Esophagus squamous epithelium (tissue), 4 donors: ENCODE measurements at regions not wholly inside any gene's neighbourhood (a gene's known extent, or its start where the extent isn't known, plus 50 kb on each side); places are given as distances from the start of the nearest gene placed in this dataset.

ENCODE experiments used
- POLR2A ChIP-seq, 4 donors: fragments of 450-650 bp; IDR thresholded peaks; one replicate each; pipeline ENCODE4 v1.6.1; 2017; ENCODE audit warnings: antibody characterized with exemption in 4 of 4, mild to moderate bottlenecking in 4 of 4, moderate library complexity in 3 of 4
- TF ChIP-seq, protein P1 (sequence below), 6 experiments: fragments of 450-650 bp in 4 of 6; fragments of 200-600 bp in 2 of 6; sonication (generic) in 2 of 6; IDR thresholded peaks; one replicate each; pipeline ENCODE4 v1.5.1; 2016 to 2019; ENCODE audit warnings: antibody characterized with exemption in 6 of 6, mild to moderate bottlenecking in 4 of 6, moderate library complexity in 4 of 6

DNA sequence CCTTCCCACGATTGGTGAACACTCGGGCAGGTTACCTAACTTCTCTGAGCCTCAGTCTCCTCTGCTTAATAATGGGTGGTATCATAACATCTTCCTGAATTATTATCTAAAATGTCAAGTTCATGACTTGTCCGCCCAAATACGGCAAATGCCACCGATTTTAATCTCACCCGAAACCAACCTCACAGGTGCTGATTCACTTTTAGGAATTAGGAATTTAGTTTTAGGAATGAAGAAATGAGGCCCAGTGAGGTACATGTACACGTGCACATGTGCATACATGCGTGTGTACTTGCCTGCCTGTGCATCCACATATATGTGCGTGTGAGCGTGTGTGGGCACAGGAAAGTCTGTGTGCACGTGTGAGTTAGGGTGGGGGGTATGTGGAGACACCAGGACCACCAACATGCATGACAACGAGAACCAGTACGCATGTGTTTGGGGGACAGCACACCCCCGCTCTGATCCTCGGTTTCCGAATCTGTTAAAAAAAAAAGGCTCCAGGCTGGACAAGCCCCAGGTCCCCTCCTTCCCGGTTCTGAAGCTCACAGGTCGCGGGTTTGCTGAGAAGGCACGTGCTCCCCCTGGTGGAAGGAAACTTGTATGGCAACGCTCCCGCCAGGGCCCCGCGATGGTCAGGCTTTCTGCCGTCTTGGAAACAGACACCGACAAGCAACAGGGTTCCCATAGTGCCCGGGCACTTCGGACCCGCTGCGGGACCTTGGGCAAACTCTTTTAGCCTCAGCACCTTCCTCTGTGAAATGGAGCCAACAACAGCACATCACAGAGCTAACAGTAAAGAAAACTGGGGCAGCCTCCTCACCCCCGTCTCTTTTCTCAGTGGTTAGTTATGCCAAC lies 219.2 kb downstream of the RBFOX3 start:
- no peak for TF ChIP-seq POLR2A (IDR thresholded peaks at IDR 0.05)
- TF ChIP-seq, protein P1, sequence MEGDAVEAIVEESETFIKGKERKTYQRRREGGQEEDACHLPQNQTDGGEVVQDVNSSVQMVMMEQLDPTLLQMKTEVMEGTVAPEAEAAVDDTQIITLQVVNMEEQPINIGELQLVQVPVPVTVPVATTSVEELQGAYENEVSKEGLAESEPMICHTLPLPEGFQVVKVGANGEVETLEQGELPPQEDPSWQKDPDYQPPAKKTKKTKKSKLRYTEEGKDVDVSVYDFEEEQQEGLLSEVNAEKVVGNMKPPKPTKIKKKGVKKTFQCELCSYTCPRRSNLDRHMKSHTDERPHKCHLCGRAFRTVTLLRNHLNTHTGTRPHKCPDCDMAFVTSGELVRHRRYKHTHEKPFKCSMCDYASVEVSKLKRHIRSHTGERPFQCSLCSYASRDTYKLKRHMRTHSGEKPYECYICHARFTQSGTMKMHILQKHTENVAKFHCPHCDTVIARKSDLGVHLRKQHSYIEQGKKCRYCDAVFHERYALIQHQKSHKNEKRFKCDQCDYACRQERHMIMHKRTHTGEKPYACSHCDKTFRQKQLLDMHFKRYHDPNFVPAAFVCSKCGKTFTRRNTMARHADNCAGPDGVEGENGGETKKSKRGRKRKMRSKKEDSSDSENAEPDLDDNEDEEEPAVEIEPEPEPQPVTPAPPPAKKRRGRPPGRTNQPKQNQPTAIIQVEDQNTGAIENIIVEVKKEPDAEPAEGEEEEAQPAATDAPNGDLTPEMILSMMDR (IDR thresholded peaks at IDR 0.05) = peak; percentile 65 to 95 (median 80)
